Right cardiac atrium (tissue), 5 donors: ENCODE measurements at regions not wholly inside any gene's neighbourhood (a gene's known extent, or its start where the extent isn't known, plus 50 kb on each side); places are given as distances from the start of the nearest gene placed in this dataset.
A peak's percentile ranks its signal among the peaks of the same experiment; 100 is the strongest.

Experiments
- ATAC-seq, 2 donors: fragments of 200-7000 bp; cut with Tn5 transposase; one replicate each; pipeline versions ENCODE4 v1.8.0 to v1.9.1; 2020; ENCODE audit warnings: moderate library complexity in 2 of 2, mild to moderate bottlenecking in 1 of 2
- DNase-seq, 3 donors: peaks; one replicate each; pipeline ENCODE4 v3.0.0-alpha.2; 2020
- H3K27ac ChIP-seq: one replicate; pipeline ENCODE4 v1.5.1; 2013; ENCODE audit warnings: mild to moderate bottlenecking, low read length, control low read depth, moderate library complexity
- H3K27me3 ChIP-seq: one replicate; pipeline ENCODE4 v1.6.1; 2013; ENCODE audit not compliant: control insufficient read depth, insufficient read depth
- H3K4me1 ChIP-seq: one replicate; pipeline ENCODE4 v1.6.1; 2013; ENCODE audit warnings: low read length; ENCODE audit not compliant: control insufficient read depth, insufficient read depth
- H3K4me3 ChIP-seq: one replicate; pipeline ENCODE4 v1.5.1; 2013; ENCODE audit warnings: low read length, control low read depth
- H3K9me3 ChIP-seq: one replicate; pipeline ENCODE4 v1.6.1; 2013; ENCODE audit warnings: low read length; ENCODE audit not compliant: control insufficient read depth
- WGBS: extraction: QIAGEN DNeasy Blood & Tissue Kit; methylation state at CpG from one replicate; pipeline ENCODE4 v1.1.7; 2013; 5-methylcytosine and 5-hydroxymethylcytosine counted together
- intact Hi-C, 4 donors: fragments of 100-400 bp; cut with DNase I; formaldehyde crosslinking; loops; one replicate each; pipeline versions ENCODE4 v1.11.0 to v1.14.0; 2022 to 2023
- donor health status: healthy with polysubstance abuse.
- donor health status: DM: no; HTN: yes; CAD: no.
- donor health status: DM: no; HTN: no; CAD: no.
- donor health status: DM: no; HTN: yes; CAD: no; lungs with severe emphysema.
- donor health status: DM: yes; HTN: yes; CAD: no.

DNA sequence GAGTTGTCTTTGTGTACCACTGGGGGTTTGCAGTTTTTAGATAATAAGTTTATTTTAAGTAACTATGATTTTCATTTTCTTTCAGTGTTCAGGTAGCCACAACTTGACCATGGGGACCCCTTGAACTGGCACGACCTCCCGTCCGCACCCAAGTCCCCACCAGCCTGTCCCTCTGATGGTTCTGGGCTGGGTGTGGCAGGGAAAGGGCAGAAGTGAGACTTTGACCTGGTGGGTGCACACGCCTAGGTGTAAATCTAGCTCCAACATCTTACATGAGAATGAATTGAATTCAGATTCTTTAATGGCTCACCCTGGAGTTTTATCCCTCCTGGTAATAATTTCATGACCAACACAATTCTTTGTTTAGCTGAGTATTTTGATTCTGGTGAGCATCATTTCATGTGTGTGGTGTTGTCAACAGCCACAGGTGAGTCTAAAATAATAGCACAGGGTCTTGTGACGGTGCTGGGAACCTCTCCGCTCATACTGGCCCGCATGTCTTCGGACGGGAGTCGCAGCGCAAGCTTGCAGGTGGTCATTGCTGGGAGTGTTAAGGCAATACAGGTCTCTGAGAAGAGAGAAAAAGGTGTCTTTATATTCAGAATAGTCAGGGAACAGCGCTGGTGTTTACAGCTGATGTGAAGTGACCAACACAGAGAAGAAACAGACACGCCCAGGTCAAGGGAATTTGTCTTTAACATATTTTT, 50.8 kb upstream of the POFUT2 start:
- no peaks in the 10 kb centered on the region for H3K27me3 ChIP-seq
- DNase-seq (peak; percentile 4 to 24 (median 16)), ATAC-seq (no peak)
- H3K9me3 ChIP-seq = no peaks in the 10 kb centered on the region
- H3K4me1 ChIP-seq = no peaks in the 10 kb centered on the region
- intact Hi-C loops = no loop called here
- H3K4me3 ChIP-seq = no peak overlapping the region
- WGBS = 96% methylated on average over 13 of the region's 13 CpGs
- no peak overlapping the region for H3K27ac ChIP-seq

DNA sequence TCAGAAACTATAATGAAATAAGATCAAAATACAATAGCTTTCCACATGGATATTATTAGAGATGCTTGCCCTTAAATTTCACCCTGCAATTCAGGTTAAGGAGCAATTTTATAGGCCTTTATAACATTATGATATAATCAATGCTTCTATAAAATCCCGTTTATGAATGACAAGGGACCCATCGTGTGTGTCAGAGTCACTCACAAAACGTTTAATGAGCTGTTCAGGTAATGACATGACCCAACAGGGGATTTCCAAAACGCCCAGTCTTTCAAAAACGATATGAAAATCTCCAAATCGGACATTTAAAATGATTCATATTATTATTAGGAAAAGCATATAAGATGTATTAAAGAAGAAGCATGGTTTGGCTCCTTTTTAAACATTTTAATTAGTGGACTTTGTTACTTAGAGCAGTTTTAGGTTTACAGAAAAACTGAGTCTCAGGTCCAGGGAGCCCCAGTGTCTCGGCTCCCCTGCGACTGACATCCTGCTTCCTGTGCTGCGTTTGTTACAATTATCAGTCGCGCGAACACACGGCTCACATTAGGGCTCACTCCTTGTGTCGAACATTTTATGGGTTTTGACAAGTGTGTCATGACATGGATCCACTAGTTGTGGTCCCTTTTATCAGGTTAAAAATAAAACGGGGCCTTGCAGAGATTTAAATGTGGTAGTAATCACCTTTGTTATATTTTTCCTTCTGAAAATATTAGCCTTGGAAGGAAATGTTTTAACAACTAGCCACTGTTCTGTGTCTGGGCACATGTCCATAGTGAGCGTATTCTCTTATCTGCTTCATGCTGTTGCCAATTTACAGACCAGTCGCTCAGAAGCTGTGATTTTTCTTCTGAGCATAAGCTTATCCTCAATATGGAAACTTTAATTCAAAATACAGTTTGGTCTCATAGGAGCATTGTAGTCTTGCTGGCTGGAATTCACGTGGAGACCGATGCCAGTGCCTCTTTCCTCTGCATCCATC, 52.0 kb upstream of the POFUT2 start:
- 35% methylated on average over 19 of the region's 19 CpGs for WGBS
- H3K27me3 ChIP-seq = no peaks in the 10 kb centered on the region
- no peak overlapping the region for H3K27ac ChIP-seq
- no peaks in the 10 kb centered on the region for H3K9me3 ChIP-seq
- H3K4me3 ChIP-seq = no peak overlapping the region
- ATAC-seq (peak; percentile 52 to 54), DNase-seq (peak in 2 of 3 donors; percentile 18 to 50)
- intact Hi-C loops = no loop called here
- H3K4me1 ChIP-seq = no peaks in the 10 kb centered on the region

DNA sequence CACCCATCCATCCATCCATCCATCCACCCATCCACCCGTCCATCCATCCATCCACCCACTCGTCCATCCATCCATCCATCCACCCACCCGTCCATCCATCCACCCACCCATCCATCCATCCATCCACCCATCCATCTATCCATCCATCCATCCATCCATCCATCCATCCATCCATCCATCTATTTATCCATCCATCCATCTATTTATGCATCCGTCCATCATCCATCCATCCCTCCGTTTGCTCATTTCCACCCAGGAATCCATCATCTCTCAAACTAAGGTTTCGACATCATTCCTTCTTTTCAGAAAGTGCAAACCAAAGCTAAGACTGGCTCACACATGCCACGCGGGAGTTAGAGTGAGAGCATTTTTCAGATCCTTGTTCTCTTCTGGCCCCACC, 52.8 kb upstream of the POFUT2 start:
- Histone ChIP-seq H3K4me3 (no peak overlapping the region), H3K9me3 (no peaks in the 10 kb centered on the region), H3K27me3 (no peaks in the 10 kb centered on the region), H3K27ac (no peak overlapping the region), H3K4me1 (no peaks in the 10 kb centered on the region)
- ATAC-seq = no peak
- WGBS = 92% methylated on average over 8 of the region's 8 CpGs
- no peak for DNase-seq
- intact Hi-C loops = no loop called here

DNA sequence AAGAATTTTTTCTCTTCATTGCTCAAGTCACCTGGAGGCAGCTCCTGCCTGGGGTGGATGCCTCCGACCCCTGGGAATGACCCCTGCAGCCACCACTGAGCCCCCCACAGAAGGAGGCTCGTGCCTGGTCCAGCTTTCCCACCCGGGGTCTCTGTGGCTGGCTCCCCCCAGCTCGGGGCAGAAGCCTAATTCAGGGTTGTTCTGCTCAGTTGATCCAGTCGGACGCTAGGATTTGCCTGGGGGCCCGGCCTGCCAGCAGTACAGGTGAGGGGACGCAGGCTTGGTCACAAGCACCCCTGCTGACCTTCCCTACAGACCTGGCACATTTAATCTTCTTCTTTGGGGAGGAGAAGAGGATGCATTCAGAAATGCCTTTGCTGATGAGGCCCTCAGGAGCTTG, 53.6 kb upstream of the POFUT2 start:
- intact Hi-C loops = no loop called here
- H3K27ac ChIP-seq = no peak overlapping the region
- 92% methylated on average over 8 of the region's 8 CpGs for WGBS
- no peaks in the 10 kb centered on the region for H3K27me3 ChIP-seq
- no peak overlapping the region for H3K4me3 ChIP-seq
- ATAC-seq = no peak
- no peaks in the 10 kb centered on the region for H3K9me3 ChIP-seq
- no peaks in the 10 kb centered on the region for H3K4me1 ChIP-seq
- DNase-seq = peak in 1 of 3 donors; percentile 43

DNA sequence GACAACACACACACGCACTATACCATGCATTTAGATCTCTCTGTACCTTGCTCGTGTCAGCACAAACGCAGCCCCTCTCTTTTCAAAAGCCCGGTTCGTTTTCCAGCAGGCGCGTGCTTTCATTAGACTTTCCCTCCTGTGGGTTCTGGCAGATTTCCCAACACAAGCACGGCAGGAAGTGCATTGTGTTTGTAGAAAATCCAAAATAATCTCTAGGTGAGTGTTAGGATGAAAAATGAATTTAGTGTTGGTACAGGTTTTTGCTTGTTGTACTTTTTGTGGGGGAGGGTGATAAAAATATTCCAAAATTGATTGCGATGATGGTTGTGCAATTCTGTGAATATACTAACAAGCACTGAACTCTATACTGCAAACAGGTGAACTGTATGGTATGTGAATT, 54.1 kb upstream of the POFUT2 start:
- DNase-seq (peak in 1 of 3 donors; percentile 3), ATAC-seq (no peak)
- WGBS = 54% methylated on average over 9 of the region's 9 CpGs

DNA sequence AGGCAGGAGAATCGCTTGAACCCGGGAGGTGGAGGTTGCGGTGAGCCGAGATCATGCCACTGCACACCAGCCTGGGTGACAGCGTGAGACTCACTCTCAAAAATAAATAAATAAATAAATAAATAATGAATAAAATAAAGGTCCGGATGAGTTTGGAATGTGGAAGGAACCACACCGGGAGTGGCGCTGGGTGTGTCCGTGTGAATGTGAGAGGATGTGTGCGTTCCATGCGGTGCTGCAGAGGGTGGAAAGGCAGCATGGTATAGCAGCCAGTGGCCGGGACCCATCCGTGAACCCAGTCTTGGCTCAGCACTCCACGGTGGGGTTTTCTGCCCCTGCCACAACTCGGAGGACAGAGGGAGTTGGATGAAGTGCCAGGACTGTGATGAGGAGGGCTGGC, 56.2 kb upstream of the POFUT2 start:
- Histone ChIP-seq H3K4me3 (no peak overlapping the region), H3K27me3 (no peaks in the 10 kb centered on the region), H3K4me1 (peaks cover 6% of the 10 kb centered on the region), H3K9me3 (no peaks in the 10 kb centered on the region), H3K27ac (no peak overlapping the region)
- WGBS = 92% methylated on average over 15 of the region's 15 CpGs
- peak in 1 of 3 donors; percentile 36 for DNase-seq
- intact Hi-C loops = no loop called here
- ATAC-seq = peak in 1 of 2 donors; percentile 27

More for the DNA sequence above, 54.1 kb upstream of the POFUT2 start:
- H3K4me1 ChIP-seq = no peaks in the 10 kb centered on the region
- H3K27ac ChIP-seq = no peak overlapping the region
- no peaks in the 10 kb centered on the region for H3K9me3 ChIP-seq
- intact Hi-C loops = no loop called here
- H3K27me3 ChIP-seq = no peaks in the 10 kb centered on the region
- H3K4me3 ChIP-seq = no peak overlapping the region

DNA sequence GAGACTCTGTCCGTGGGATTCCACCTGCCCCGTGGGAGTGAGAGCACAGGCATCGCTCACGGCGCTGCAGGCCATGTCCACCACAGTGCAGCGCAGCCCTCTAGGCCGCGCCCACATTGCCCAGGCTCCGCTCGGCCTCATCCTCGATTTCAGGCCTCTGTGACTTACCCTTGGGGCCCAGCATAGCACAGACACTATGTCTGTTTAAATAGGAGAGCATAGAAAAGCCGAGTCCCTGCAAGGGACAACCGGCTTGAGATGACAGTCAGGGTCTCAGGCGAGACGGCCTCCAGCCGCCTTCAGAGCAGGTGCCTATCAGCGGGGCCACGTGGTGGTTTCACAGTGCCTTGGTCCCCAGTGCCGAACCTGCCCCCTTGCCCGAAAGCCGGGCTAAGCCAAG, 56.9 kb upstream of the POFUT2 start:
- ATAC-seq = no peak
- Histone ChIP-seq H3K4me3 (no peak overlapping the region), H3K9me3 (no peaks in the 10 kb centered on the region), H3K27me3 (no peaks in the 10 kb centered on the region), H3K27ac (no peak overlapping the region), H3K4me1 (peaks cover 6% of the 10 kb centered on the region)
- intact Hi-C loops = no loop called here
- WGBS = 91% methylated on average over 21 of the region's 21 CpGs
- DNase-seq = peak in 1 of 3 donors; percentile 32

DNA sequence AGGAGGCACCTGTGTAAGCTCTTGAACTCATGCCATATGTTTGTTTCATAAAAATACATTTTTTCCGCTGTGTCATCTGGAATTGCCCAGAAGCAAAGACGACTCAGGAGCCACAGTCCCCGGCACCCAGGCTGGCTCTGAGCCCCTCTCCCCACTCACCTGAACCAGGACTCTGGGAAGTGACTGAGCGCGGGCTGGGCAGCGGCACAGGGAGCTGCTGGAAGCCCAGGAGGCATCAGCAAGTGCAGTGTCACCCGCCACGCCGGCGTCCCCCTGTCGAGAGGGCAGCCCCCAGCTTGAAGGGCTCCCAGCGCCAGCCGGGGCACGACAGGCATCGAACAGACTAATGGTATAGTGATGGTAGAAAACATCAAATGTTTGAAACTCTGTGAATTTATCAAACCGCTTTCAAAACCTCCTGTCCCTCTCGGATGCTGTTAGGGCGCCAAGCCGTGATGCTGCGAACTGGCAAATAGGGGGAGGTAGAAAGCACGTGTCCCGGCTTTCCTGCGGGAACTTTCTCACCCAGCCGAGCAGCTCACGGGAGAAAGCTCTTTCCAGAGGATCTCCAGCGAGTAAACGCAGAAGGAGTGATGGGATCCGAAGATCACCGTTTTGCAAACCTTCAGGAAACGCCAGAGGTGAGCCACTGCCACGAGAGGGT, 57.8 kb upstream of the COL18A1 start:
- intact Hi-C loops = no loop called here
- peaks cover 17% of the 10 kb centered on the region for H3K4me1 ChIP-seq
- H3K4me3 ChIP-seq = no peak overlapping the region
- H3K27me3 ChIP-seq = no peaks in the 10 kb centered on the region
- peak; percentile 18 to 71 (median 50) for DNase-seq
- H3K27ac ChIP-seq = no peak overlapping the region
- WGBS = 72% methylated on average over 31 of the region's 31 CpGs
- no peak for ATAC-seq
- H3K9me3 ChIP-seq = no peaks in the 10 kb centered on the region

DNA sequence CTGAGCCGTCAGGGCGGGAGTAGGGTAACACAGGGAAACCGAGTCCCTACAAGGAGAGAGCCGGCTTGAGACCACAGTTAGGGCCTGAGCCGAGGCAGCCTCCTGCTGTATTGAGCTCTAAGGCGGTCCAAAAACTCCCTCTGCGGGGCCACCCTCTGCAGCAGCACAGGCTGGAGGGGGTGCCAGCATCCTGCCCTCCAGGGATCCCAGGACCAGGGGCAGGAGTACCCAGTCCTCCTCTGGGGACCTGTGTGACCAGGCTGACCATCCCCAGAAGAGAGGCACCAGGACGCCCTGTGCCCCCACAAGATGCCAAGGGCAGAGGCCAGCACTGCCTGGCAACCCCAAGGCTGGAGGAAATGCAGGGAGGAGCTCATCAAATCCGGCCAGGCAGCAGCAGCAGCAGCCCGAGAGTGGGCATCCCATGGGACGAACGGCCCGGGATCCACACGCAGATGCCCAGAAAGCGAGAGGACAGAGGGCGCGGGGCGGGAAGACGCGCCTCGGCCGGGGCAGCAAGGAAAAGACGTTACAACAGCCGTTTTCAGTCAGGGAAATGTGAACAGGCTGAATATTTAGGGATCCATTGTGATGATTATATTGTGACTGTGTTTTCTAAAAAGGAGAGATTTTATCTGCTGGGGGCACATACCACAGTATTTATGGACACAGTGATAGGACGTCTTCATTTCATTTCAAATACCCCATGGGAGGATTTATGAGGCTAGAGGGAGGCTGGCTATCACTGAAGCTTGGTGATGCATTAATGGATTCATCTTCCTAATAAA, 57.1 kb upstream of the COL18A1 start:
- ATAC-seq (peak in 1 of 2 donors; percentile 9), DNase-seq (peak; percentile 63 to 83 (median 79))
- 47% methylated on average over 25 of the region's 25 CpGs for WGBS
- no peaks in the 10 kb centered on the region for H3K27me3 ChIP-seq
- no peak overlapping the region for H3K27ac ChIP-seq
- intact Hi-C loops = no loop called here
- H3K4me3 ChIP-seq = no peak overlapping the region
- peaks cover 17% of the 10 kb centered on the region for H3K4me1 ChIP-seq
- no peaks in the 10 kb centered on the region for H3K9me3 ChIP-seq

DNA sequence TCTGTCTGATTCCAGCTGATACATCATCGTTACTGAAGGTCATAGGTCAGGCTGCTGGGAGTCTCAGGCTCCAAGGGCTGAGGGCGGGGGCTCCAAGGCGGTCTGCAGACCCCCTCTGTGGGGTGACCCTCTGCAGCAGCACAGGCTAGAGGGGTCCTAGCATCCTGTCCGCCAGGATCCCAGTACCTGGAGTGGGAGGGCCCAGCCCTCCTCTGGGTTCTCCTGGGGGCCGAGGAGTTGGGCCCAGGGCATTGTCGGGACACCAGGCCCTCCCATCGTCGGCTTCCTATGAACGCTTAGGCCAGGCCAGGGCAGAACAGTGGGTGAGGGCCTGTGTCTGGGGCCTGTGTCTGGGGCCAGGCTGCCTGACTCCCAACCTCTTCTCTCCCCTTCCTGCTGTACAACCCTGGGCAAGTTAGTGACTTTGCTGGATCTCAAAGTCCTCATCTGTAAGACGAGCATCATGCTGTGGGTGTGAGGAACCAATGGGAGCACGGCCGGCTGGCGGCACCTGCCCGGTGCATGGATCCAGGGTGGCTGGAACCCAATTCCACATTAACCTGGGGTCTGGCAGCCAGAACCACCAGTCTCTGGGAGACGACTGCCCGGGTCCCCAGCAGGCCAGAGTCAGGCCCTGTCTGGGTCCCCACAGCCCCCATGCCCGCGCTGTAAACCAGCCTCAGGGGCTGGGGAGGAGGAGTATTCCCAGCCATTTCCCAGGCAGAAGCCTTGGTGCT, 56.2 kb upstream of the COL18A1 start:
- ATAC-seq (peak in 1 of 2 donors; percentile 5), DNase-seq (peak; percentile 11 to 55 (median 48))
- 87% methylated on average over 18 of the region's 18 CpGs for WGBS
- H3K27me3 ChIP-seq = no peaks in the 10 kb centered on the region
- intact Hi-C loops = no loop called here
- no peaks in the 10 kb centered on the region for H3K9me3 ChIP-seq
- peaks cover 17% of the 10 kb centered on the region for H3K4me1 ChIP-seq
- H3K27ac ChIP-seq = peak overlapping the region; percentile 21
- no peak overlapping the region for H3K4me3 ChIP-seq
